Calu3 (cell line): ENCODE measurements at regions not wholly inside any gene's neighbourhood (a gene's known extent, or its start where the extent isn't known, plus 50 kb on each side); places are given as distances from the start of the nearest gene placed in this dataset.

Experiments used
- BruUV-seq: library from RNA; stranded (reverse); fragments of 400-500 nt; replicated peaks from 2 replicates; lab custom pipeline; 2021; lab: Mats Ljungman, UMichigan
- CTCF ChIA-PET: fragments of 300-600 bp; sonication (Branson Sonifier 250); formaldehyde crosslinking; loops from one replicate; lab custom pipeline; 2022; ENCODE audit warnings: antibody characterized with exemption; lab: Charles Lee
- DNase-seq: peaks from one replicate; pipeline ENCODE4 v3.0.0; 2022
- H3K27ac Mint-ChIP-seq: one replicate; pipeline ENCODE4 v1.8.0; 2022; ENCODE audit warnings: mixed read lengths; ENCODE audit not compliant: unreplicated experiment
- H3K27me3 Mint-ChIP-seq: one replicate; pipeline ENCODE4 v1.8.0; 2022; ENCODE audit warnings: mixed read lengths; ENCODE audit not compliant: unreplicated experiment
- H3K36me3 Mint-ChIP-seq: one replicate; pipeline ENCODE4 v1.8.0; 2022; ENCODE audit warnings: mild to moderate bottlenecking, moderate library complexity, mixed read lengths; ENCODE audit not compliant: insufficient read depth, unreplicated experiment
- H3K4me1 Mint-ChIP-seq: one replicate; pipeline ENCODE4 v1.8.0; 2022; ENCODE audit warnings: mild to moderate bottlenecking, low read depth, mixed read lengths; ENCODE audit not compliant: unreplicated experiment
- H3K4me3 Mint-ChIP-seq: one replicate; pipeline ENCODE4 v1.8.0; 2022; ENCODE audit warnings: mild to moderate bottlenecking, low read depth, moderate library complexity, mixed read lengths; ENCODE audit not compliant: unreplicated experiment
- H3K9me3 Mint-ChIP-seq: one replicate; pipeline ENCODE4 v1.8.0; 2022; ENCODE audit warnings: low read depth, mixed read lengths; ENCODE audit not compliant: unreplicated experiment
- intact Hi-C: fragments of 100-400 bp; cut with micrococcal nuclease; formaldehyde crosslinking; loops from one replicate; pipeline ENCODE4 v1.10.0; 2022; ENCODE audit not compliant: unreplicated experiment
- TF ChIP-seq, protein P1 (sequence below): fragments of 200-600 bp; IDR thresholded peaks from one replicate; pipeline ENCODE4 v1.8.0; 2022; ENCODE audit warnings: antibody characterized with exemption; ENCODE audit not compliant: unreplicated experiment

DNA sequence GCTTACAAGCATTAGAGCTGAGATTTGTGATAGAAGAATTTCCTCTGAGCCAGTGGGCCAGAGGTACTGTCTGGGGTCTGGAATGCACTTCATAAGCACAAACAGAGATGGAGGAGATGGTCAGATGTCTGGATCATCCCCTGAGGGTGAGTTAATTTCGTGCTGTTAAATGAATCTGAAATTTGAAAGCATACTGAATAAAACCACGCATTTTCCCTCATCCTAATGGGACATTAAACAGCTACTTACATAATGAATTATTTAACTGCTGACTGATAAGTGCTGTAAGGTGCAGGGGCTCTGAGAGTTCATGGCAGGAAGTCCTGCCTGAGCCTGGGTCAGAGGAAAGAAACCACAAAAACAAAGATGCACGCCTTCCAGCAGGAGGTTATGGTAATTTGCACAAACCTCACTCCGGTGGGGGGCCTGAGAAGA, 136.3 kb upstream of the XYLT1 start:
- peaks cover 9% of the 10 kb centered on the region for H3K9me3 Mint-ChIP-seq

DNA sequence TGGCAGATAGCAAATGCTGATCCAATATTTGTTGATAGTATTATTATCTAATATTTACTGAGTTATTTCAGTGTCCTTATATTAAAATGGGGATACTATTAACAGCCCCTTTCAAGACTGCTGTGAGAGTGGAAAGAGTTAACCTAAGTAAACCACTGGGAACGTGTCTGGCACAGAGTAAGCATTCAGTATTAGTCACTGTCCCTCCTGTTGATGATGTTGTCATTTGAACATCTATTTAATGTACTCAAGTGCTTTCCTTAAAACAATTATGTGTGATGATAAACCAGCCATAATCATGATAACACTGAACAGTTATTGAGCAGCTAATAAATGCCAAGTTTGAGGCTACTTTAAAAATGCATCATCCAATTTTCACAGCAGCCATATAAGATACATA, 135.7 kb upstream of the XYLT1 start:
- TF ChIP-seq, protein P1, sequence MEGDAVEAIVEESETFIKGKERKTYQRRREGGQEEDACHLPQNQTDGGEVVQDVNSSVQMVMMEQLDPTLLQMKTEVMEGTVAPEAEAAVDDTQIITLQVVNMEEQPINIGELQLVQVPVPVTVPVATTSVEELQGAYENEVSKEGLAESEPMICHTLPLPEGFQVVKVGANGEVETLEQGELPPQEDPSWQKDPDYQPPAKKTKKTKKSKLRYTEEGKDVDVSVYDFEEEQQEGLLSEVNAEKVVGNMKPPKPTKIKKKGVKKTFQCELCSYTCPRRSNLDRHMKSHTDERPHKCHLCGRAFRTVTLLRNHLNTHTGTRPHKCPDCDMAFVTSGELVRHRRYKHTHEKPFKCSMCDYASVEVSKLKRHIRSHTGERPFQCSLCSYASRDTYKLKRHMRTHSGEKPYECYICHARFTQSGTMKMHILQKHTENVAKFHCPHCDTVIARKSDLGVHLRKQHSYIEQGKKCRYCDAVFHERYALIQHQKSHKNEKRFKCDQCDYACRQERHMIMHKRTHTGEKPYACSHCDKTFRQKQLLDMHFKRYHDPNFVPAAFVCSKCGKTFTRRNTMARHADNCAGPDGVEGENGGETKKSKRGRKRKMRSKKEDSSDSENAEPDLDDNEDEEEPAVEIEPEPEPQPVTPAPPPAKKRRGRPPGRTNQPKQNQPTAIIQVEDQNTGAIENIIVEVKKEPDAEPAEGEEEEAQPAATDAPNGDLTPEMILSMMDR: no peak
- H3K9me3 Mint-ChIP-seq: peaks cover 9% of the 10 kb centered on the region
- no peaks in the 10 kb centered on the region for H3K4me1 Mint-ChIP-seq
- CTCF ChIA-PET: no interaction called here
- no peak overlapping the region for H3K27ac Mint-ChIP-seq
- no peak for DNase-seq
- no peaks in the 10 kb centered on the region for H3K27me3 Mint-ChIP-seq
- H3K36me3 Mint-ChIP-seq: no peaks in the 10 kb centered on the region
- BruUV-seq: no TSS peak
- H3K4me3 Mint-ChIP-seq: no peak overlapping the region
- intact Hi-C loops: no loop called here

More for the DNA sequence above, 136.3 kb upstream of the XYLT1 start:
- H3K27me3 Mint-ChIP-seq: no peaks in the 10 kb centered on the region
- intact Hi-C loops: no loop called here
- no TSS peak for BruUV-seq
- CTCF ChIA-PET: no interaction called here
- H3K36me3 Mint-ChIP-seq: no peaks in the 10 kb centered on the region
- H3K4me3 Mint-ChIP-seq: no peak overlapping the region
- TF ChIP-seq, protein P1: no peak
- no peak for DNase-seq
- no peaks in the 10 kb centered on the region for H3K4me1 Mint-ChIP-seq
- H3K27ac Mint-ChIP-seq: no peak overlapping the region

DNA sequence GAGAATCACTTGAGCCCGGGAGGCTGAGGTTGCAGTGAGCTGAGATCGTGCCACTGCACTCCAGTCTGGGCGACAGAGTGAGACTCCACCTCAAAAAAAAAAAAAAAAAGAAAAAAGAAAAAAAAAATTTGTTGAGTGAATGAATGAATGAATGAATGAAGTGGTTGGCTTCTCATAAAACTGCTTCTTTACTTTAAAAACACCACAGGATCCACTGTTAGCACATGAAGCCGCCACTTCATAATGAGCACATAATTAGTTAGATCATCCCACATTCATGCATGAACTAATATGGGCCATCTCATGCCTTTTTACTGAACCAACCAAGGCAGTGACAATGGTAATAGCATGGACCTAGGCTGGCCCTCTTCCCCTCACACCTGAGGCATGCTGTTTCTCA, 135.0 kb upstream of the XYLT1 start:
- TF ChIP-seq, protein P1: no peak
- CTCF ChIA-PET: no interaction called here
- H3K27ac Mint-ChIP-seq: no peak overlapping the region
- no peaks in the 10 kb centered on the region for H3K4me1 Mint-ChIP-seq
- no peak overlapping the region for H3K4me3 Mint-ChIP-seq
- no peaks in the 10 kb centered on the region for H3K36me3 Mint-ChIP-seq
- no peak for DNase-seq
- H3K27me3 Mint-ChIP-seq: no peaks in the 10 kb centered on the region
- intact Hi-C loops: no loop called here
- peaks cover 6% of the 10 kb centered on the region for H3K9me3 Mint-ChIP-seq
- BruUV-seq: no TSS peak

DNA sequence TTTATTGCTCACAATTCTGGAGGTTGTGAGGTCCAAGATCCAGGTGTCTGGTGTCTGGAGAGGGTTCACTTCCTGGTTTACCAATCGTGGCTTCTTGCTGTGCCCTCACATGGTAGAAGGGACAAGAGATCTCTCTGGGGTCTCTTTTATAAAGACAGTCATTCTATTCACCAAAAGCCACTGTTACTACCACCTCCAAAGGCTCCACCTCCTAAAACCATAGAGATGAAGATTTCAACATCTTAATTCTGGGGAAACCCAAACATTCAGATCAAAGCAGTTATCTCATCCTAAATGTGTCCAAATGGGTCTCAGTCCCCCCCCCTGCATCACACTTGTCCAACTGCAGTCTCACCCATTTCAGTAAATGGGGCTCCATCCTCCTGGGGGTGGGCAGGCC, 132.9 kb upstream of the XYLT1 start:
- H3K4me3 Mint-ChIP-seq: no peak overlapping the region
- CTCF ChIA-PET: no interaction called here
- peaks cover 11% of the 10 kb centered on the region for H3K9me3 Mint-ChIP-seq
- no peak for DNase-seq
- H3K4me1 Mint-ChIP-seq: no peaks in the 10 kb centered on the region
- no peaks in the 10 kb centered on the region for H3K36me3 Mint-ChIP-seq
- intact Hi-C loops: no loop called here
- no peak overlapping the region for H3K27ac Mint-ChIP-seq
- no TSS peak for BruUV-seq
- no peaks in the 10 kb centered on the region for H3K27me3 Mint-ChIP-seq
- TF ChIP-seq, protein P1: no peak
